ENCODE measurements at regions not wholly inside any gene's neighbourhood (a gene's known extent, or its start where the extent isn't known, plus 50 kb on each side); places are given as distances from the start of the nearest gene placed in this dataset.

DNA sequence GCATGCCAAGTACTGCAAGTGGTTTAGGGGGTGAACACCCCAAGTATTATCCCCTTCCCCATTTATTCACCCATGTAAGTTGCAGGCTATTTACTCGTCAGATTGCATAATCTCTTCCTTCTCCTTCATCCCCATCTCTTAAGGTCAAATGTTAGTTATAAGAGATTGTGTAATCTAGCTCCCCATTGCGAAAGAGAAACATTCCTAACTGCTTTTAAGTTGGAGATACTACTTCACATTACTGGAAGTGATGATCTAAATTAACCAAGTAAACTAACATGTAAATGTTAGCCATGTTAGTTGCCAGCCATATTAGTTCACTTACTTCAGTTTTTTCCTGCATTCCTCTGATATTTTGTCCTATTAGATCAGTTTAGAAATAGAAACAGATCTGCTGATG is 262.3 kb downstream of the TAF11L14 start:
- Histone ChIP-seq H3K23ac (ENCODE audit: low read depth, low read length) (no peak overlapping the region), H2AFZ (replicated peaks; ENCODE audit: low read length, poor library complexity) (no peak overlapping the region), H2BK120ac (ENCODE audit: low read depth, low read length) (no peak overlapping the region), H4K5ac (ENCODE audit: low read depth, low read length) (no peak overlapping the region), H3K9me1 (ENCODE audit: insufficient read depth, low read length) (no peaks in the 10 kb centered on the region), H3K9ac (ENCODE audit: low read depth, low read length) (no peak overlapping the region), H3K4ac (ENCODE audit: low read depth, low read length) (no peak overlapping the region), H2AK9ac (replicated peaks; ENCODE audit: low read depth, low read length, poor library complexity) (no peak overlapping the region), H4K20me1 (ENCODE audit: insufficient read depth, low read length) (no peaks in the 10 kb centered on the region), H3K56ac (ENCODE audit: extremely low read depth, insufficient read depth, low read length) (no peak overlapping the region), H3K4me3 (ENCODE audit: insufficient read depth, low read depth, low read length) (no peak overlapping the region), H4K91ac (ENCODE audit: insufficient read depth, low read depth, low read length) (no peak overlapping the region), H2AK5ac (ENCODE audit: low read depth, low read length) (no peak overlapping the region), H3K27me3 (ENCODE audit: control insufficient read depth, insufficient read depth, low read length) (no peaks in the 10 kb centered on the region), H3K4me1 (ENCODE audit: control insufficient read depth, insufficient read depth, low read length) (peaks cover 2% of the 10 kb centered on the region; the same call in 1 of the 2 replicates), H3K79me1 (ENCODE audit: low read depth in 1 of 2, low read length in 2 of 2) (no peaks in the 10 kb centered on the region), H3K27ac (ENCODE audit: insufficient read depth, low read length) (peak overlapping the region; percentile 89; the same call in 1 of the 2 replicates), H2BK5ac (ENCODE audit: low read depth, low read length, poor library complexity, severe bottlenecking) (no peak overlapping the region), H2BK15ac (ENCODE audit: low read depth, low read length) (no peak overlapping the region), H2BK20ac (ENCODE audit: low read depth, low read length) (no peak overlapping the region), H3K36me3 (ENCODE audit: control insufficient read depth, insufficient read depth, low read length) (no peaks in the 10 kb centered on the region), H3K9me3 (ENCODE audit: control insufficient read depth, insufficient read depth, low read length) (no peaks in the 10 kb centered on the region), H4K8ac (ENCODE audit: low read depth in 2 of 2, low read length in 2 of 2) (no peak overlapping the region), H3K14ac (replicated peaks; ENCODE audit: low read depth, low read length) (no peak overlapping the region), H3K4me2 (ENCODE audit: low read depth, low read length) (no peak overlapping the region), H3K18ac (ENCODE audit: low read depth, low read length) (no peak overlapping the region)
- ChIA-PET CTCF (no interaction called here), POLR2A (ENCODE audit: unreplicated experiment) (no interaction called here)
- in situ Hi-C loops (cut with MboI; ENCODE audit: low sequenced_read_pairs): no loop called here
- intact Hi-C loops (cut with micrococcal nuclease): loop anchor here (2.0 kb wide), 1 partner anchor 680 kb away; the partner anchor contains the start of gene BASP1
- dilution Hi-C loops (cut with HindIII; ENCODE audit: low sequenced_read_pairs, unreplicated experiment): no loop called here
- no CpG with 5 or more reads among the region's 2 CpGs for WGBS, 2 experiments (ENCODE audit: extremely low coverage in 2 of 2, insufficient read length in 1 of 2)
- peak; percentile 81 for TF ChIP-seq CEBPB (IDR thresholded peaks at IDR 0.05; ENCODE audit: low read depth, low read length)
- TF ChIP-seq FOS (IDR thresholded peaks at IDR 0.05; ENCODE audit: low read depth, low read length): no peak
- peak; percentile 35 for DNase-seq
- no TSS peak for BruUV-seq (replicated peaks)
- ATAC-seq (ENCODE audit: low read depth): peak; percentile 73

Data from IMR-90 (cell line).